Sigmoid colon (tissue), 6 donors: ENCODE measurements at regions not wholly inside any gene's neighbourhood (a gene's known extent, or its start where the extent isn't known, plus 50 kb on each side); places are given as distances from the start of the nearest gene placed in this dataset.

Source experiments
- DNase-seq: peaks from one replicate; pipeline ENCODE4 v3.0.0-alpha.2; 2019
- H3K27ac ChIP-seq, 4 donors: fragments of 200-600 bp; sonication (generic); one replicate each; pipeline ENCODE4 v1.5.1; 2016 to 2019; ENCODE audit warnings: mild to moderate bottlenecking in 1 of 4
- H3K27me3 ChIP-seq, 3 donors: fragments of 200-600 bp; sonication (generic); one replicate each; pipeline ENCODE4 v1.5.1; 2019; ENCODE audit warnings: mild to moderate bottlenecking in 1 of 3
- H3K36me3 ChIP-seq, 4 donors: fragments of 200-600 bp; sonication (generic); one replicate each; pipeline ENCODE4 v1.5.1; 2016 to 2019
- H3K4me1 ChIP-seq, 4 donors: fragments of 200-600 bp; sonication (generic); one replicate each; pipeline ENCODE4 v1.5.1; 2017 to 2019
- H3K4me3 ChIP-seq, 4 donors: fragments of 200-600 bp; sonication (generic); one replicate each; pipeline ENCODE4 v1.5.1; 2017 to 2019; ENCODE audit warnings: mild to moderate bottlenecking in 2 of 4, moderate library complexity in 1 of 4
- H3K9me3 ChIP-seq, 4 donors: fragments of 200-600 bp in 3 of 4; sonication (generic) in 3 of 4; one replicate each; pipeline versions ENCODE4 v1.5.1 to v1.6.1; 2013 to 2019
- CTCF ChIP-seq, 4 experiments: fragments of 450-650 bp in 3 of 4; fragments of 200-600 bp in 1 of 4; IDR thresholded peaks; one replicate each; pipeline ENCODE4 v1.5.1; 2016 to 2019; ENCODE audit warnings: antibody characterized with exemption in 4 of 4, mild to moderate bottlenecking in 3 of 4, moderate library complexity in 2 of 4
- EP300 ChIP-seq, 4 donors: sonication (generic); formaldehyde crosslinking; IDR thresholded peaks; one replicate each; pipeline ENCODE4 v1.6.1; 2017; ENCODE audit warnings: antibody characterized with exemption in 4 of 4
- POLR2A ChIP-seq, 2 donors: fragments of 450-650 bp; IDR thresholded peaks; one replicate each; pipeline ENCODE4 v1.6.1; 2016; ENCODE audit warnings: antibody characterized with exemption in 2 of 2, mild to moderate bottlenecking in 2 of 2, moderate library complexity in 2 of 2
- POLR2AphosphoS5 ChIP-seq, 4 donors: sonication (generic); formaldehyde crosslinking; IDR thresholded peaks; one replicate each; pipeline ENCODE4 v1.6.1; 2017; ENCODE audit warnings: antibody characterized with exemption in 4 of 4
- WGBS, 2 donors: extraction: QIAGEN DNeasy Blood & Tissue Kit; methylation state at CpG; one replicate each; pipeline ENCODE4 v1.1.7; 2013; 5-methylcytosine and 5-hydroxymethylcytosine counted together
- intact Hi-C: fragments of 100-400 bp; cut with DNase I; formaldehyde crosslinking; loops from one replicate; pipeline ENCODE4 v1.15.1; 2023
- donor health status: healthy with polysubstance abuse.
- donor health status: healthy.

DNA sequence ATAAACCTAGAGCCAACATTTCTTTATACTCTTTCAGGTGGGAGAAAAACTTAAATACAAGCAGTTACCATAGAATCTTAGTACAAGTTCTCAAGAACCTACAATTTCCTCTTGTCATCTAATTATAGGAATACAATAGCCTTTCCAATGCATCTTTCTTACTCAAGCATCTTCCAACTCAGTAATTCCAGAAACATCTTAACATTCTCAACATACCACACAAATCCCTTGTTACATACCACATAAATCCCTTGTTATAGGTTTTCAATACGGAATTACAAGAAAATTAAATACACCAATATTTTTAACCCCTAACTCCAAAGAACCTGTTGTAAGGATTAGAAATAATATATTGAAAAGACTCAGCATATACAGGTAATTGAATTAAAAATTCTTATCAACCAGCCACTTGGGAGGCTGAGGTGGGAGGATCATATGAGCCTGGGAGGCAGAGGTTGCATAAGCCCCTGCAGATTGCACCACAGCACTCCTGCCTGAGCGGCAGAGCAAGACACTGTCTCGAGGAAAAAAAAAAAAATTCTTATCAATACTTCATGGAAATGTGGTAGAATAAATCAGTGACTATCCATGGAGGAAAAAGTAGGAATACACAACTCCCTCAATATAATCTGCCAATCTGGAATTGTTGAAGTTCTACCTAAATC, 127.5 kb upstream of the CCDC28A start:
- no peak for TF ChIP-seq EP300 (IDR thresholded peaks at IDR 0.05)
- no peak for TF ChIP-seq POLR2AphosphoS5 (IDR thresholded peaks at IDR 0.05)
- TF ChIP-seq CTCF (IDR thresholded peaks at IDR 0.05) = no peak
- no peak for TF ChIP-seq POLR2A (IDR thresholded peaks at IDR 0.05)
- Histone ChIP-seq H3K36me3 (no peaks in the 10 kb centered on the region), H3K27me3 (no peaks in the 10 kb centered on the region), H3K27ac (no peak overlapping the region), H3K4me1 (no peaks in the 10 kb centered on the region), H3K4me3 (no peak overlapping the region), H3K9me3 (no peaks in the 10 kb centered on the region)
- 85 to 90% methylated on average over 3 of the region's 3 CpGs for WGBS, 2 donors
- intact Hi-C loops = no loop called here
- no peak for DNase-seq

DNA sequence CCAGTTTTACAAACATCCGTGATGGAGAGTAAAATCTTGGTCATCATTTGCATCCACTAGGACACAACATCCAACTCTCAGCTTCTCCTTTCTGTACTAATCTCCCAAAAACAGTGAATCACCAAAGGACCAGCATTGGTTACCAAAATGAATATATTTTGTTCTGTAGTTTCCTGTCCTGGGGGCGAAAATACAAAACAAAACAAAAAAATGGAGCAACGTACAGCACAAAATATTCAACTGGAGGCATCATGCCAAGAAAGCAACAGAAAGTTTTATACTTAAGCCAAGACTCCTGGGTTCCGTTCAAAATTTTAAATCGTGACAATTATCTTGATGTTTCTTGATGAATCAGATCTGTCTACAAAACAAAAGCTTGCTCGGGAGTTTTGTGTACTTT, 126.6 kb upstream of the CCDC28A start:
- intact Hi-C loops = no loop called here

GRCh38 chr6:138648127-138648526, 125.4 kb upstream of the CCDC28A start:
- DNase-seq = no peak
- Histone ChIP-seq H3K4me1 (no peaks in the 10 kb centered on the region), H3K9me3 (no peaks in the 10 kb centered on the region), H3K36me3 (no peaks in the 10 kb centered on the region), H3K27me3 (no peaks in the 10 kb centered on the region), H3K4me3 (no peak overlapping the region), H3K27ac (no peak overlapping the region)
- 95 to 97% methylated on average over 4 of the region's 4 CpGs for WGBS, 2 donors
- intact Hi-C loops = no loop called here
- TF ChIP-seq CTCF (IDR thresholded peaks at IDR 0.05) (no peak), EP300 (IDR thresholded peaks at IDR 0.05) (no peak), POLR2AphosphoS5 (IDR thresholded peaks at IDR 0.05) (no peak), POLR2A (IDR thresholded peaks at IDR 0.05) (no peak)

More for the DNA sequence above, 126.6 kb upstream of the CCDC28A start:
- H3K27me3 ChIP-seq = no peaks in the 10 kb centered on the region
- H3K27ac ChIP-seq = no peak overlapping the region
- WGBS, 2 donors = 75 to 80% methylated on average over 6 of the region's 6 CpGs
- no peak overlapping the region for H3K4me3 ChIP-seq
- no peaks in the 10 kb centered on the region for H3K4me1 ChIP-seq
- no peak for DNase-seq
- H3K9me3 ChIP-seq = no peaks in the 10 kb centered on the region
- TF ChIP-seq POLR2AphosphoS5 (IDR thresholded peaks at IDR 0.05) = no peak
- no peak for TF ChIP-seq EP300 (IDR thresholded peaks at IDR 0.05)
- TF ChIP-seq POLR2A (IDR thresholded peaks at IDR 0.05) = no peak
- no peak for TF ChIP-seq CTCF (IDR thresholded peaks at IDR 0.05)
- H3K36me3 ChIP-seq = no peaks in the 10 kb centered on the region

GRCh38 chr6:138651491-138651890, 122.1 kb upstream of the CCDC28A start:
- Histone ChIP-seq H3K36me3 (no peaks in the 10 kb centered on the region), H3K4me1 (no peaks in the 10 kb centered on the region), H3K27me3 (no peaks in the 10 kb centered on the region), H3K27ac (no peak overlapping the region), H3K4me3 (no peak overlapping the region), H3K9me3 (no peaks in the 10 kb centered on the region)
- 95 to 99% methylated on average over 4 of the region's 4 CpGs for WGBS, 2 donors
- intact Hi-C loops = no loop called here
- DNase-seq = no peak
- no peak for TF ChIP-seq POLR2A (IDR thresholded peaks at IDR 0.05)
- TF ChIP-seq POLR2AphosphoS5 (IDR thresholded peaks at IDR 0.05) = no peak
- TF ChIP-seq EP300 (IDR thresholded peaks at IDR 0.05) = no peak

DNA sequence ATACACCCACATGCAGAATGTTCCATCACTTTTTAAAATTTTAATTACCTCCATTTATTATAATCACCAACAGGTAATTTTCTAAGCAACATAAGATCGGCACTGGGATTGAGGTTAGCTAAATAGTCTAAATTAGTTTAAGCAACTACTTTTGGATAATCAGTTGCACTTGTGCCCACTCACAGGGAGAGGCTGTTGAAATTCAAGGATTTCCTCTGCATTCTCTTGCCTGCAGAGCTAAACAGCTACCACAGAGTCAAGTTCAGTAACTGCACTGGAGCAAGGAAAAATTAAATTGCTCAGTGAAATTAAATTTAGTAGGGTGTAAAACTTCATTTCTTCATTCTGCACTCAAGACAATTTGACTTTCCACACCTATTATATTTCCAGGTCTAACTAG, 120.7 kb upstream of the CCDC28A start:
- TF ChIP-seq POLR2A (IDR thresholded peaks at IDR 0.05) (no peak), EP300 (IDR thresholded peaks at IDR 0.05) (no peak), CTCF (IDR thresholded peaks at IDR 0.05) (no peak), POLR2AphosphoS5 (IDR thresholded peaks at IDR 0.05) (no peak)
- no peaks in the 10 kb centered on the region for H3K27me3 ChIP-seq
- no peaks in the 10 kb centered on the region for H3K4me1 ChIP-seq
- H3K9me3 ChIP-seq = no peaks in the 10 kb centered on the region
- H3K4me3 ChIP-seq = no peak overlapping the region
- no peak for DNase-seq
- no peak overlapping the region for H3K27ac ChIP-seq
- intact Hi-C loops = no loop called here
- H3K36me3 ChIP-seq = no peaks in the 10 kb centered on the region
- 78 to 93% methylated on average over 1 of the region's 1 CpG for WGBS, 2 donors
